K562 (cell line): ENCODE measurements at regions not wholly inside any gene's neighbourhood (a gene's known extent, or its start where the extent isn't known, plus 50 kb on each side); places are given as distances from the start of the nearest gene placed in this dataset.

Experiments used
- ARNT ChIP-seq, 2 experiments: fragments of 450-650 bp; IDR thresholded peaks; 2 replicates each; pipeline ENCODE4 v1.6.1; 2016; ENCODE audit warnings: mild to moderate bottlenecking in 1 of 2
- CBFB ChIP-seq: sonication (generic); formaldehyde crosslinking; IDR thresholded peaks from 2 replicates; pipeline ENCODE4 v1.4.0; 2020; ENCODE audit warnings: mild to moderate bottlenecking, missing genetic modification reagents
- DMBX1 ChIP-seq: fragments of 250-450 bp; sonication (Bioruptor Pico); IDR thresholded peaks from 2 replicates; pipeline ENCODE4 v1.8.0; 2022; ENCODE audit warnings: inconsistent platforms, mild to moderate bottlenecking, moderate library complexity, borderline replicate concordance
- FOSL1 ChIP-seq: fragments of 200-800 bp; sonication (Bioruptor generic); conservative IDR thresholded peaks from 2 replicates; pipeline ENCODE4 v1.6.1; 2016; ENCODE audit warnings: missing genetic modification characterization, missing compliant biosample characterization
- FOXK2 ChIP-seq, 2 experiments: fragments of 450-650 bp; IDR thresholded peaks in 1 of 2; conservative IDR thresholded peaks in 1 of 2; 2 replicates each; pipeline ENCODE4 v1.6.1; 2016; ENCODE audit warnings: low read depth in 2 of 2, mild to moderate bottlenecking in 1 of 2
- GTF2A2 ChIP-seq: IDR thresholded peaks from 2 replicates; pipeline ENCODE4 v1.6.1; 2016; ENCODE audit warnings: mild to moderate bottlenecking, missing genetic modification characterization, missing compliant biosample characterization
- HDAC3 ChIP-seq: fragments of 450-650 bp; IDR thresholded peaks from 2 replicates; pipeline ENCODE4 v1.6.1; 2018; ENCODE audit warnings: borderline replicate concordance, mild to moderate bottlenecking, moderate library complexity; ENCODE audit not compliant: partially characterized antibody
- HIVEP1 ChIP-seq: fragments of 250-450 bp; sonication (Bioruptor Pico); IDR thresholded peaks from 2 replicates; pipeline ENCODE4 v1.4.0; 2020; ENCODE audit warnings: mild to moderate bottlenecking
- MAZ ChIP-seq, 2 experiments: fragments of 450-650 bp in 1 of 2; sonication (generic) in 1 of 2; formaldehyde crosslinking; IDR thresholded peaks in 1 of 2; conservative IDR thresholded peaks in 1 of 2; 2 replicates each; pipeline versions ENCODE4 v1.4.0 to v1.5.0; 2020; ENCODE audit warnings: mild to moderate bottlenecking in 1 of 2, missing genetic modification reagents in 1 of 2
- MBD2 ChIP-seq: sonication (generic); IDR thresholded peaks from 2 replicates; pipeline ENCODE4 v1.6.1; 2016; ENCODE audit warnings: low read depth, borderline replicate concordance
- MXD1 ChIP-seq: fragments of 250-450 bp; sonication (Bioruptor Pico); IDR thresholded peaks from 2 replicates; pipeline ENCODE4 v1.8.0; 2021; ENCODE audit warnings: borderline replicate concordance, mild to moderate bottlenecking, moderate library complexity; ENCODE audit not compliant: poor library complexity, severe bottlenecking
- PATZ1 ChIP-seq: fragments of 250-450 bp; sonication (Bioruptor Pico); IDR thresholded peaks from 2 replicates; pipeline ENCODE4 v1.5.0; 2020; ENCODE audit warnings: mild to moderate bottlenecking, borderline replicate concordance
- TAF1 ChIP-seq: IDR thresholded peaks from 2 replicates; pipeline ENCODE4 v1.6.1; 2011; ENCODE audit warnings: mild to moderate bottlenecking, low read length, moderate library complexity; ENCODE audit not compliant: insufficient read depth, control insufficient read depth, severe bottlenecking; ENCODE audit errors: extremely low read depth
- TEAD1 ChIP-seq, 2 experiments: fragments of 450-650 bp in 1 of 2; sonication (generic) in 1 of 2; formaldehyde crosslinking; IDR thresholded peaks; 2 replicates each; pipeline versions ENCODE4 v1.4.0 to v1.8.0; 2020 to 2022; ENCODE audit warnings: mild to moderate bottlenecking in 2 of 2, missing genetic modification reagents in 1 of 2
- THRB ChIP-seq: fragments of 450-650 bp; formaldehyde crosslinking; conservative IDR thresholded peaks from 2 replicates; pipeline ENCODE4 v1.4.0; 2022; ENCODE audit warnings: mild to moderate bottlenecking, missing genetic modification characterization
- ZBTB43 ChIP-seq: sonication (generic); formaldehyde crosslinking; IDR thresholded peaks from 2 replicates; pipeline ENCODE4 v1.8.0; 2023; ENCODE audit warnings: mild to moderate bottlenecking, missing genetic modification reagents
- ZBTB9 ChIP-seq: fragments of 450-650 bp; formaldehyde crosslinking; IDR thresholded peaks from 2 replicates; pipeline ENCODE4 v1.4.0; 2020; ENCODE audit warnings: mild to moderate bottlenecking, moderate library complexity
- ZKSCAN3 ChIP-seq: fragments of 250-450 bp; sonication (Bioruptor Pico); IDR thresholded peaks from 2 replicates; pipeline ENCODE4 v1.4.0; 2020
- ZNF263 ChIP-seq: sonication (generic); formaldehyde crosslinking; IDR thresholded peaks from 2 replicates; pipeline ENCODE4 v1.8.0; 2022; ENCODE audit warnings: mild to moderate bottlenecking, missing genetic modification reagents, borderline replicate concordance
- ZNF274 ChIP-seq: IDR thresholded peaks from 2 replicates; pipeline ENCODE4 v1.6.1; 2011; ENCODE audit warnings: low read depth, mild to moderate bottlenecking, low read length, moderate library complexity, borderline replicate concordance
- ZNF589 ChIP-seq: fragments of 200-800 bp; sonication (Bioruptor generic); IDR thresholded peaks from 2 replicates; pipeline ENCODE4 v1.6.1; 2016; ENCODE audit warnings: low read depth, missing genetic modification characterization, missing compliant biosample characterization

GRCh38 chr7:106347229-106347833, 62.5 kb upstream of the NAMPT start (continued):
- TF ChIP-seq TEAD1 (CRISPR knock-in tag; IDR thresholded peaks at IDR 0.05): no peak
- no peak for TF ChIP-seq CBFB (CRISPR knock-in tag)
- TF ChIP-seq MXD1 (CRISPR knock-in tag): no peak
- TF ChIP-seq ZKSCAN3: no peak
- TF ChIP-seq HIVEP1: peak; percentile 45; the same call in 1 of the 2 replicates
- no peak for TF ChIP-seq ZBTB43 (CRISPR knock-in tag)
- TF ChIP-seq PATZ1 (CRISPR knock-in tag): 0 out of 2 replicates have a peak, but pooled peaks have one; percentile 55
- TF ChIP-seq ZNF263 (CRISPR knock-in tag): no peak
- peak; percentile 4; the same call in 1 of the 2 replicates for TF ChIP-seq ZBTB9 (CRISPR knock-in tag)
- TF ChIP-seq ZNF274: no peak
- TF ChIP-seq DMBX1 (CRISPR knock-in tag): peak; percentile 58; the same call in 1 of the 2 replicates
- TF ChIP-seq MBD2: no peak
- TF ChIP-seq ARNT (IDR thresholded peaks at IDR 0.05): no peak
- no peak for TF ChIP-seq FOXK2 (conservative IDR thresholded peaks at IDR 0.05 in 1 of 2, IDR thresholded peaks at IDR 0.05 in 1 of 2; ENCODE audit: low read depth in 2 of 2)
- no peak for TF ChIP-seq FOSL1 (tag)
- 0 out of 2 replicates have a peak, but pooled peaks have one; percentile 29 for TF ChIP-seq THRB (CRISPR knock-in tag)
- TF ChIP-seq HDAC3: no peak
- peak; percentile 84 for TF ChIP-seq GTF2A2 (tag)
- TF ChIP-seq TAF1: no peak
- TF ChIP-seq ZNF589 (CRISPR knock-in tag): peak; percentile 96
- no peak; a peak in 1 of 4 replicates for TF ChIP-seq MAZ (CRISPR knock-in tag; conservative IDR thresholded peaks at IDR 0.05 in 1 of 2, IDR thresholded peaks at IDR 0.05 in 1 of 2)
